WERI-Rb-1 (cell line): ENCODE measurements at regions not wholly inside any gene's neighbourhood (a gene's known extent, or its start where the extent isn't known, plus 50 kb on each side); places are given as distances from the start of the nearest gene placed in this dataset.
A peak's percentile ranks its signal among the peaks of the same experiment; 100 is the strongest.

Experiments used
- DNase-seq: peaks from one replicate; pipeline ENCODE4 v3.0.0-alpha.2; 2020
- H3K27ac ChIP-seq: fragments of 250-450 bp; sonication (Bioruptor Pico); 2 replicates; pipeline ENCODE4 v1.5.1; 2020; ENCODE audit warnings: mild to moderate bottlenecking, moderate library complexity
- H3K27me3 ChIP-seq: fragments of 250-450 bp; sonication (Bioruptor Pico); 2 replicates; pipeline ENCODE4 v1.5.1; 2021; ENCODE audit warnings: mild to moderate bottlenecking, low read depth, moderate library complexity; ENCODE audit not compliant: insufficient read depth, severe bottlenecking
- H3K36me3 ChIP-seq: fragments of 250-450 bp; sonication (Bioruptor Pico); 2 replicates; pipeline ENCODE4 v1.5.1; 2020; ENCODE audit warnings: mild to moderate bottlenecking, moderate library complexity
- H3K4me3 ChIP-seq: 2 replicates; pipeline ENCODE4 v1.5.1; 2011; ENCODE audit warnings: low read depth, mild to moderate bottlenecking, control low read depth, low read length
- H3K9me3 ChIP-seq: fragments of 250-450 bp; sonication (Bioruptor Pico); 2 replicates; pipeline ENCODE4 v1.5.1; 2021; ENCODE audit warnings: mild to moderate bottlenecking, moderate library complexity; ENCODE audit not compliant: severe bottlenecking
- CTCF ChIP-seq: IDR thresholded peaks from 2 replicates; pipeline ENCODE4 v1.5.1; 2011; ENCODE audit warnings: low read depth, mild to moderate bottlenecking, control low read depth, inconsistent platforms, low read length

- H3K4me3 ChIP-seq: no peak overlapping the region
- H3K27me3 ChIP-seq: no peaks in the 10 kb centered on the region
- TF ChIP-seq CTCF: no peak
- no peaks in the 10 kb centered on the region for H3K36me3 ChIP-seq
- no peaks in the 10 kb centered on the region for H3K9me3 ChIP-seq
- no peak overlapping the region for H3K27ac ChIP-seq
- no peak for DNase-seq
Measured at GRCh38 chr7:109125001-109125400, 555.3 kb downstream of the DNAJB9 start.

- Histone ChIP-seq H3K36me3 (no peaks in the 10 kb centered on the region), H3K4me3 (no peak overlapping the region), H3K27me3 (no peaks in the 10 kb centered on the region), H3K9me3 (no peaks in the 10 kb centered on the region), H3K27ac (no peak overlapping the region)
- no peak for TF ChIP-seq CTCF
- DNase-seq: no peak
Measured at GRCh38 chr7:109126404-109127050, 556.9 kb downstream of the DNAJB9 start.

- Histone ChIP-seq H3K27me3 (no peaks in the 10 kb centered on the region), H3K36me3 (no peaks in the 10 kb centered on the region), H3K27ac (no peak overlapping the region), H3K4me3 (no peak overlapping the region), H3K9me3 (no peaks in the 10 kb centered on the region)
- no peak for TF ChIP-seq CTCF
- no peak for DNase-seq
Measured at GRCh38 chr7:109127145-109127544, 557.5 kb downstream of the DNAJB9 start.

GRCh38 chr7:109131141-109131540, 561.5 kb downstream of the DNAJB9 start:
- Histone ChIP-seq H3K36me3 (no peaks in the 10 kb centered on the region), H3K27ac (no peak overlapping the region), H3K27me3 (no peaks in the 10 kb centered on the region), H3K9me3 (no peaks in the 10 kb centered on the region), H3K4me3 (no peak overlapping the region)
- DNase-seq: no peak
- TF ChIP-seq CTCF: no peak

- H3K9me3 ChIP-seq: no peaks in the 10 kb centered on the region
- H3K27ac ChIP-seq: no peak overlapping the region
- TF ChIP-seq CTCF: no peak
Measured at GRCh38 chr7:109136893-109137292, 567.2 kb downstream of the DNAJB9 start.

GRCh38 chr7:109154748-109155147, 585.1 kb downstream of the DNAJB9 start:
- H3K27ac ChIP-seq: peak overlapping the region; percentile 71
- H3K27me3 ChIP-seq: no peaks in the 10 kb centered on the region
- no peaks in the 10 kb centered on the region for H3K9me3 ChIP-seq
- no peaks in the 10 kb centered on the region for H3K36me3 ChIP-seq
- DNase-seq: no peak
- TF ChIP-seq CTCF: no peak
- H3K4me3 ChIP-seq: no peak overlapping the region

More at GRCh38 chr7:109136893-109137292, 567.2 kb downstream of the DNAJB9 start:
- DNase-seq: no peak
- H3K36me3 ChIP-seq: no peaks in the 10 kb centered on the region
- no peaks in the 10 kb centered on the region for H3K27me3 ChIP-seq
- H3K4me3 ChIP-seq: no peak overlapping the region
